GM19035 (cell line): ENCODE measurements at regions not wholly inside any gene's neighbourhood (a gene's known extent, or its start where the extent isn't known, plus 50 kb on each side); places are given as distances from the start of the nearest gene placed in this dataset.

ENCODE experiments used
- ATAC-seq: cut with Tn5 transposase; IDR thresholded peaks from one replicate; pipeline ENCODE4 v1.9.1; 2021; ENCODE audit not compliant: unreplicated experiment

GRCh38 chr18:38459131-38459994, 893.8 kb upstream of the CELF4 start:
- ATAC-seq: no peak

GRCh38 chr18:38458698-38459097, 893.1 kb upstream of the CELF4 start:
- no peak for ATAC-seq

- ATAC-seq: no peak
These were observed 890.7 kb upstream of the CELF4 start for GRCh38 chr18:38456253-38456652.

DNA sequence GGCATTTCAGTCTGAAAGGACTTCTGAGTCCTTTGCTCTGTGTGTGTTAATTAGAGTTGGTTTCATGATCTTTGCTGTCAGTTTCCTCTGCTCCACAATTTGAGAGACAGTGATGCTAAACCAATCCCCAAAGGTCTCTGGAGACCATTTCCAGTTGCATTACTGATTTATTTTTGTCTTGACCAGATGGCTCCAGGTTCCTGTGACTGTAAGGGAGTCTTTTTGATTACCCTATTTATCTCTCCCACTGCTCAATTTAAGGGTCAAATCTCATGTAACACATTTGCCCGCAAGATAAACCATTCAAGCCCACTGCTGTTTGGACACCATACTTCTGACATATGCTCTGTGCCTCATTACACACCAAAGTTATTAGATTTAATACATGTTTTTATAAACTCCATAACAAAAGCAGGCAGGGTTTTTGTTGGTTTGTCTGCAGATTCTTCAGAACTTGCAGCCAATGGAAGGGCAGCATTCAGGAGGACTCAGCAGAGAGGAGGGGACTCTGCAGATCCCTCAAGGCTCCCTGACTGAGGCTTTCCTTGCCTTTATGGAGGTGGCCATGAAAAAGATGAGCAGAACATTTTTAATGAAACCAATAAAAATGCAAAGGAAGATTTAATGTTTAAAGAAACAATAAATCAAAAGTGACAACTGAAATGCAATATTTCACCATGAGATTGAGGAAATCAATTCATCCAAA, 889.3 kb upstream of the CELF4 start:
- no peak for ATAC-seq

- no peak for ATAC-seq
These were observed 888.3 kb upstream of the CELF4 start for GRCh38 chr18:38453880-38454279.

DNA sequence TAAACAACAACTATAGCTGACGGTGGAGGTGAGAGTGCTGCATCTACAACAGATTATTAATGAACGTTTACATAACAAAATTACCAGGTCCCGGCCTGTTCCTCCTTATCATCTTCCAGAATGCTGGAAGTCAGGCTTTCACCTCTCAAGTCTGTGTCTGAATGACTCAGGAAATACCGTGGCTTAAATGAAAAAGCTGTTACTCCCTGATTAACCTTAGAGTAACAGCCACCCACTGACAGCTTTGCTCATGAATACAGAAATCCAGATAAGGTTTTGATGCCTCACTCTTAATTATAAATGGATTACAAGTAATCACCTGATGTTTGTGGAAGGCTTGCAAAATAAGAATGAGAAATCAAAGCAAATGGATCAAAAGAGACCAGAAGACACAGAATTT, 885.3 kb upstream of the CELF4 start:
- no peak for ATAC-seq

GRCh38 chr18:38445804-38446145, 880.2 kb upstream of the CELF4 start:
- no peak for ATAC-seq

DNA sequence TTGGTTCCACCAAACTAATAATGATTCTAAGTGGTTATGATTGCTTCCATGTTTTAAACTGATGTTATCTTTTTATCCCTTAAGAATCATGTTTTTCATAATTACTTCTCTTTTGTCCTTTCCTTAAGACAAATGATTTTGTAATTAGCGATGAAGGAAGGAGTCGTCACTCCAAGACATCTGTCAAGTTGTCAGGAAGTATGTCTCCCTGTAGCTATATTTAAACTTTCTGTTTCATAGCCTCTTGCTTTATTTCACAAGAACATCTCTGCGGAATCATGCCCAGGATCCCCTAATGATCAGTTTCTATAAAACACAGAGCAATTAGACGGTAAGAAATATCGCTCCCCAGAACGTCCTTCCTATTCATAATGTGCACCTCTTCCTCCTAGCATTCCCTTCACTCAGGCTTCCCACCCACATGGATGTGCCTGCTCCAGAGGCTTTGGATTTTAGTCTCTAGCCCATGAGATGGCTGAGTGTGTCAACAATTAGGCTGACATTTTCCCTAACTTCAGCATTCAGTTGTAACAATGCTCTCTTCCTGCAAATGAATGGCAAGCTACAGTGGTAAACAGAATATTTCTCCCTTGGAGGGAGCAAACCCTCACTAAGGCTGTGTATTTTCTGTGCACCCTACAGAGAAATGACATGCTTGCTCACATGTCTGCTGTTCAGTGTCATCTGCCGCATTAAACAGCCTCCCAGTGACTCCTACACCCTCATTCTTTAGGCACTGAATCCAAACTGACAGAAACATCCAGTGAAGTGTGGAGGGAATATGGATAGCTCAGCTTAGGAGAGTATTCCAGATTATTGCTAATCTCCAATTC, 879.6 kb upstream of the CELF4 start:
- no peak for ATAC-seq

- ATAC-seq: no peak
These were observed 862.1 kb upstream of the CELF4 start for GRCh38 chr18:38427736-38428135.

DNA sequence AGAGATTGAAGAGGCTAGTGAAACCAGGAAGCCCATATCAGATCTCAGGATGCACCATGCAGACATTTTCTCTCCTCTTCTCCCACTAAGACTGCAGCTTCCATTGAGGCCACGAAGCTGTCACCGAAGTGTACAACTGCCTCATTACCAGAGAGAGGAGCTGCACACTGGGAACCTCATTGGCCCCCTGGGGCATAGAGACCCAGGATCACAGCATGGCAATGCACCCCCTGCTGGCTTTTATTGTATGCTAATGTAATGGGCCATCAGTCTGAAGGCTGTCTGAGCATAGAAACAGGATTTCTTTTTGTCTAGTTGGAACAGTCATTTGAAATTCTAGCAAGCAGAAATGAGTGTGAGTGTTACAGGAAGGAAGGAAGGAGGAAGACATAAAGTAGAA, 861.6 kb upstream of the CELF4 start:
- ATAC-seq: no peak

GRCh38 chr18:38421872-38422615, 856.4 kb upstream of the CELF4 start:
- ATAC-seq: no peak

DNA sequence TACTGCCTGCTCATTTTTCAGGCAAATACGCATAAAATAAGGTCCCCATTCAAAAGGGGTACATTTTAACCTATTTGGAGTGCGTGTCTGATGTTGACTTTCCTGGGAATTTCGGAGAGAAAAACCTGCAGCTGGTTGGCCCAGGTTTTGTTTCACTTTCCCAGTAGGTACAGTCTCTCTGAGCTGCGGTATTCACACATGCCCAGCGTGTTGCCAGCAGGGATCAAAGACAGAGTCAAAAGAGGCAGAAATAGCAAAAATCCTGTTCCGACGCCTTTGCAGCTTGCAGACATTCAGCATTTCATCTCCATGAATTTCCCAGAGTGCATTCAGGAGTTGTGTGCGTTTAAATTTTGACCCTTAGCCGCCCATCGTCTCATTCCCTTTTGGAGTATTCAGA, 855.4 kb upstream of the CELF4 start:
- ATAC-seq: no peak

DNA sequence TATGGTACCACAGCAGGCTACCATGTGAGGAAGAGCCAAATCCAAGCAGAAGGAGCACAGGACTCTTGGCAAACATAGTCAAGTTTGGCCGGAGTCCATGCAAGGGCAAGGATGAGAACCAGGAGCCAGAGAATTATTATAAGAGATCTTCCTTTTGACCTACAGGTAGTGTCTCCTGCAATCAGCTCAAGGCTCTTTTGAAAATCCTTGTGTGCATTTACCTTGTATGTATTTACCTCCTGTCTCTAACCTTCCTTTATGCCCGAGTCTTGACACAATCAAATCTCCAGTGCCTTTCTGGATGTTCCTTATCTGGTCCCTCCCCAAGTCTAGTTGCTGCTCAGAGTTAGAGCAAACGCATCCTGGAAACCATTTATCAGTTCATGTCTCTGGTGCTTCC, 855.0 kb upstream of the CELF4 start:
- ATAC-seq: no peak

DNA sequence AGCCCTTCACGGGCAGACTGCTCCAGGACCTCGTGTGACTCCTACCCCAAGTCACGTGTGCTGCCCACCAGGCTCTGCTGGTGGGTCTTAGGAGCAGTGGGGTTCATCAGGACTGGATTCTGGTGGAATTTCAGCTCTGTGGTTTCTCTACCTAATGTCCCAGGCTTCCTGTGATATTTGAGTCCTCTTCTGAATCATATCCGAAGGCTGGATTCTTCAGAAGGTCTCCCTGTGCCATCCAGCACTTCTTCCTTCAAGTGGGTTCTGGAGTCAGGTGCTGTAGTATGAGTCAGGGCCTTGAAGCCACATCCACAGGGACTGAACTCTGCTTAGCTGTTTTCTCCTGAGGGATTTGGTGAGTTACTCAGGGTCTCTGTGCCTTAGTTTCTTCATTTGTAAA, 850.2 kb upstream of the CELF4 start:
- no peak for ATAC-seq

DNA sequence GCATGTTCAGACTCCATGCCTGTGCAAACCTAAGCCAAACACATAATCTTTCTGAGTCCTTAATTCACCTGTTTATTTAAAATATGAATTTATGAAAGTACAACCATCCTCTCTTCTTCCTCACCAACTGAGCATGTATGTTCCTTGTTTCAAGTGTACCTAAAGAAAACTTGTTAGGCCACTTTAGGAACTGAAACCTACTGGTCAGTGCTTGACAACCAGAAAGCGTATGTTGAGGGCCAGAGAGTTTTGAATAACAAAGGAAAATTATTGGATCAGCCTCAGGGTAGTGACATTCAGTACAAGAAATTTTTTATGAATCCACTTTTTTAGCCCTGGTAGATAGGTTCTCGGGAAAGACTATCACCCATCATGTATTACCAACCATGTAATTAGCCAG, 847.6 kb upstream of the CELF4 start:
- ATAC-seq: no peak

- ATAC-seq: no peak
These were observed 841.0 kb upstream of the CELF4 start for GRCh38 chr18:38406607-38407006.

DNA sequence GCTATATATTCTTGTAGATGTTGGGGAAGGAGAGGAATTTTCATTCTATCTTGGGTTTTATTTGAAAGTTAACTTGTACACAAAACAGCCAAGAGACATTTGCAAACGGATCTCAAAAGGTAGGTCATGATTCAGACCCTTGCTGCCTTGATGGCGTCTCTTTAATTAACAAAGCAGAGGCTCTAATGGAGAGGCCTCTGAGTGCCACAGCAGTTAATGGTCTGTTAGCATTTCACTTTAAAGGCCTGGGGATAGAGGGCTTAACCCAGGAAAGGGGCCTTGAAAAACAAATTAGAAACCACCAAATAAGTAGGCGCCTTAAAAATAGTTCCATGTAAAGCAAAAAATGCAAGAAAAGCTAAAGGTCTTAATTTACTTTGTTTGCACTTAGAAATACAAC, 836.9 kb upstream of the CELF4 start:
- ATAC-seq: no peak

DNA sequence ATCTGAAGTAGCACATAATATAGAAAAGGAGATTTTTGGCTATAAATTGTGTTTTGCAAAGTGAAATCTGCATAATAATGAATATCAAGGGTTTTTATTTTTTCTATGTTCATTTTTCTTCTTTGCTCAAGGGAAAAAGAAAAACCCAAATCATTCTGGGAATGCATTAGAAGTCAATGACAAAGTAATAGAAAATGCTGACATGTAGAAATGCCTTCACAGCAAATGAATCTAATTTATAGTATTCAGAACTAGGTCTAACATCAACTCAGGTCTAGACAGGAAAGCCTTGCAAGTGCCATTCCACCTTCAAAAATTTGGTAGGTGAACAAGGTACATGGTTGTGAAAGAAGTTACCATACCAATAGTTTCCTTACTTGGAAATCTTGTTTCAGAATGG, 831.5 kb upstream of the CELF4 start:
- no peak for ATAC-seq

DNA sequence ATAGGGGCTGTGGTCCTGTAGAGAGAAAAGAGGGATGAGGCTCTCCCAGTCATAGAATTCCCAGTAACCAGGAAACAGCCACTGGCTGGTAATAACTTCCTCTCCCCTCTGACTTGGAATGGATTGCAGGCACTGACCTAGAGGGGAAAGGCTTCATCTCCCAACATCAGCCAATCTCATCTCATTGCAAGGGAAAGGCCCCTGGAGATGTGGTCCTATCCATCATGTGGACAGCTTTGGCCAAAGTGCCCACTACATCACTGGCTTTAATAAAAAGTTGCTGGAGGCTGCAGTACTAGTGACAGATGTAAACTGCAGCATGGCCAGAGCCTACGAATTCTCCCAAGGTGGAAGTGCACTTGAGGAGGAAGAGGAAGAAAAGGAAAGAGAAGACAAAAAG, 820.5 kb upstream of the CELF4 start:
- ATAC-seq: no peak

DNA sequence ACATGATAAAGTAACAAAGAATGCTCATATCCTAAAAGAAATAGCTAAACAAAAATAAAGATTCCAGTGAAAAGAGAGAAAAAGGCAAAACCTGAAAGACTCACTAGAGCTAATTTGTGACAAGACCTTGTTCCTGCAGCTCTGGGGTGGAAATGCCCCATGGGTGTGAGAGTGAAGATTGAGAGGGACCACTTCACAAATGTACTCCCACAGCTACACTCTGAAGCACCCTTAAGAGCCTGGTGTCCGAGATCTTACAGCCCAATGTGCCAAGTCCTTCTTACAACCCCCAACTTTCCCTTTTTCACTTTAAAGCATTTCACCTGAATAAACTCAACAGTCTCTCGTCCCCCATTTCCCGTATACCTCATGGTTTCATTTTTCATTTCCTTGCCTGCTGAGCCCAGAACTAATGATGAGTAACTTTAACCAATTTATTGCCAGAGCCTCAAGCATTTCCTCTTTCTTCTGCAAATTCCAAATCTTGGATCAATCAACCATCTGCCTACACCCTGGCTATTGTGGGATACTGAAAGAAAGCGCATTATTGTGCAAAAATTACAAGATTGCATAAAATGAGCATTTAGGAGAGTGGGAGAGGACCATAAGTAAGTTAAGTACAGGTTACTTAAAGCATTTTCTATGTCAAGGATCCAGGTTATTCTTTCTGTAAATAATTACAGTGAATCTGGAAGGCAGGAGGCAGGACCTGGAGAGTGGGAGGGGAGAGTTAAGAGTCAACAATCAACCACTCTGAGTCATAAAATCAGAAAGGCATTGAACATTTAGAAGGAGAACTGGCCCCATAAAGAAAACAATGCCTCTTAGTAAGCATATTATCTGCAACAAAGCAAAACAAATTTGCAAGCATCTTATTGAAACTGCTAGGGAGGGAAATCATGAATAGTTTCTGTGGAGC, 804.4 kb upstream of the CELF4 start:
- no peak for ATAC-seq
